Nephron progenitor cell (in vitro differentiated cells): ENCODE measurements at regions not wholly inside any gene's neighbourhood (a gene's known extent, or its start where the extent isn't known, plus 50 kb on each side); places are given as distances from the start of the nearest gene placed in this dataset.

Experiments used
- DNase-seq: peaks from one replicate; pipeline ENCODE4 v3.0.0; 2021
- H3K27ac Mint-ChIP-seq: 2 replicates; pipeline ENCODE4 v1.8.0; 2021; ENCODE audit warnings: mild to moderate bottlenecking, moderate library complexity, mixed read lengths
- H3K27me3 Mint-ChIP-seq: 2 replicates; pipeline ENCODE4 v1.8.0; 2021; ENCODE audit warnings: mild to moderate bottlenecking, low read depth, mixed read lengths; ENCODE audit not compliant: poor library complexity
- H3K36me3 Mint-ChIP-seq: 2 replicates; pipeline ENCODE4 v1.8.0; 2021; ENCODE audit warnings: low read depth, mixed read lengths
- H3K4me1 Mint-ChIP-seq: 2 replicates; pipeline ENCODE4 v1.8.0; 2021; ENCODE audit warnings: mixed read lengths
- H3K4me3 Mint-ChIP-seq: 2 replicates; pipeline ENCODE4 v1.8.0; 2021; ENCODE audit warnings: mild to moderate bottlenecking, moderate library complexity, mixed read lengths
- H3K9me3 Mint-ChIP-seq: 2 replicates; pipeline ENCODE4 v1.8.0; 2021; ENCODE audit warnings: mild to moderate bottlenecking, moderate library complexity, mixed read lengths
- CTCF ChIP-seq: fragments of 200-600 bp; sonication (generic); IDR thresholded peaks from 2 replicates; pipeline ENCODE4 v1.5.0; 2021; ENCODE audit warnings: antibody characterized with exemption

GRCh38 chr12:86735851-86736250, 479.7 kb upstream of the MGAT4C start:
- no peaks in the 10 kb centered on the region for H3K9me3 Mint-ChIP-seq
- TF ChIP-seq CTCF, result no peak
- peaks cover 9% of the 10 kb centered on the region for H3K4me1 Mint-ChIP-seq
- DNase-seq, result no peak
- H3K36me3 Mint-ChIP-seq, result no peaks in the 10 kb centered on the region
- H3K4me3 Mint-ChIP-seq, result no peak overlapping the region
- H3K27me3 Mint-ChIP-seq, result no peaks in the 10 kb centered on the region
- H3K27ac Mint-ChIP-seq, result no peak overlapping the region

GRCh38 chr12:86735072-86735471, 478.9 kb upstream of the MGAT4C start:
- no peaks in the 10 kb centered on the region for H3K27me3 Mint-ChIP-seq
- TF ChIP-seq CTCF, result no peak
- no peak overlapping the region for H3K4me3 Mint-ChIP-seq
- no peak overlapping the region for H3K27ac Mint-ChIP-seq
- H3K4me1 Mint-ChIP-seq, result peaks cover 14% of the 10 kb centered on the region
- no peak for DNase-seq
- H3K9me3 Mint-ChIP-seq, result no peaks in the 10 kb centered on the region
- H3K36me3 Mint-ChIP-seq, result no peaks in the 10 kb centered on the region

- no peaks in the 10 kb centered on the region for H3K9me3 Mint-ChIP-seq
- H3K27me3 Mint-ChIP-seq, result no peaks in the 10 kb centered on the region
- no peak overlapping the region for H3K4me3 Mint-ChIP-seq
- no peak for TF ChIP-seq CTCF
- peaks cover 15% of the 10 kb centered on the region for H3K4me1 Mint-ChIP-seq
- no peaks in the 10 kb centered on the region for H3K36me3 Mint-ChIP-seq
- peak overlapping the region; percentile 53 for H3K27ac Mint-ChIP-seq
- DNase-seq, result no peak
These were observed 474.0 kb upstream of the MGAT4C start for GRCh38 chr12:86730233-86730632.

- no peak for TF ChIP-seq CTCF
- Mint-ChIP-seq H3K4me1 (peaks cover 15% of the 10 kb centered on the region), H3K4me3 (no peak overlapping the region), H3K9me3 (no peaks in the 10 kb centered on the region), H3K36me3 (no peaks in the 10 kb centered on the region), H3K27me3 (no peaks in the 10 kb centered on the region), H3K27ac (no peak overlapping the region)
- DNase-seq, result no peak
These were observed 473.5 kb upstream of the MGAT4C start for GRCh38 chr12:86729739-86730138.

GRCh38 chr12:86727160-86727559, 471.0 kb upstream of the MGAT4C start:
- H3K27me3 Mint-ChIP-seq, result no peaks in the 10 kb centered on the region
- H3K9me3 Mint-ChIP-seq, result no peaks in the 10 kb centered on the region
- no peak overlapping the region for H3K4me3 Mint-ChIP-seq
- H3K4me1 Mint-ChIP-seq, result peaks cover 16% of the 10 kb centered on the region
- TF ChIP-seq CTCF, result no peak
- no peaks in the 10 kb centered on the region for H3K36me3 Mint-ChIP-seq
- DNase-seq, result no peak
- H3K27ac Mint-ChIP-seq, result no peak overlapping the region

- Mint-ChIP-seq H3K9me3 (no peaks in the 10 kb centered on the region), H3K4me1 (peaks cover 22% of the 10 kb centered on the region), H3K27me3 (peaks cover 2% of the 10 kb centered on the region), H3K27ac (peak overlapping the region; percentile 21), H3K4me3 (no peak overlapping the region), H3K36me3 (no peaks in the 10 kb centered on the region)
- no peak for TF ChIP-seq CTCF
- DNase-seq, result no peak
These were observed 468.5 kb upstream of the MGAT4C start for GRCh38 chr12:86724716-86725115.
